HG03066 (cell line): ENCODE measurements at regions not wholly inside any gene's neighbourhood (a gene's known extent, or its start where the extent isn't known, plus 50 kb on each side); places are given as distances from the start of the nearest gene placed in this dataset.

Experiments used
- ATAC-seq: cut with Tn5 transposase; IDR thresholded peaks from one replicate; pipeline ENCODE4 v1.9.1; 2021; ENCODE audit warnings: low read depth; ENCODE audit not compliant: unreplicated experiment

DNA sequence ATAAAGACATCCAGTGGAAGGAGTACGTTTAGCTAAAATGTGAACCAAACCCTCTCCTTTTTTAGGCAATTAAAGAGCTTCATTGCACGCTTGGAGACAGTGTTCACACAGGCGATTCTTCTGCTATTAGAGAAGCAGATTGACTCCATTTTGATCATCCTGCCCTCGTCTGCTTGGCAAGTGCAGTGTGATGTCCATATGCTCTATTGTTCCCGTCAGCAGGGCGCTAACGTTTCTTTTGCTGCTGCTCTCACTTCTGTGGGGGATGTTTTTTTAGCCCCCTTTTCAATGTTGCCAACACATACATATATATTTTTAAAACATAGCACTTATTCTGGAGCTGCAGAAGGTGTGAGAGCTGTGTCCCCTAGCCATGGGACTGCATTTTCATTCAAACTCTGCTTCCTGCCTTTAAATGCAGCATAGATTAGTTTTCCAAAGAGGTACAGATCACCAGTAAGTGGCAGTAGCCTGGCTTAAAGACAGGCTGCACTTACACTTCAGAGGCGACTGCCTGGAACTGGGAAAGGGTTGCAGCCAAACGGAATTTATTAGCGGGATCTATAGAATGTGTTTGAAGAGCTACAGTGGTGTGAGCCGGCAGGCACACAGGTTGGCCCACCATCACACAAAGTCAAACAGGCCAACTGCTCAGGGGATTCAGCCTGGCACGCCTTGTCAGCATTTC lies 292.6 kb upstream of the DPH6 start:
- ATAC-seq = no peak

DNA sequence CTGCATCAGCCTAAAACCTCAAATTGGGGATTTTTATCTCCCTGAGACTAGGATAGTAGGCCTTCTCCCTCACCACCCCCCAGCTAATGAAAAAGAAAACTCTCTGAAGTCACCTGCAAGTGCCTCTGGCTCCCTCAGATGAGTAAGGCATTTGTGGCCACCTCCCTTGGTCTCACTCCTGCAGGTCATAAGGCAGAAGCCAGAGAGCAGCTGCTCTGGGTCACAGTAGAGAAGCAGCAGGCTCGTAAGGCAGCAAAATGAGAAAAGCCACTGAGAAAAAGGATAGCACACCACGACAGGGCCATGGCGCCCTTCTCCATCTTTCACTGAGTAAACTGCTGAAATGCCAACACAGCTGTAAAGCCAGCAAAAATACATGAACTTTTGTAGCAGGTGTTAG lies 296.7 kb upstream of the DPH6 start:
- ATAC-seq = no peak

DNA sequence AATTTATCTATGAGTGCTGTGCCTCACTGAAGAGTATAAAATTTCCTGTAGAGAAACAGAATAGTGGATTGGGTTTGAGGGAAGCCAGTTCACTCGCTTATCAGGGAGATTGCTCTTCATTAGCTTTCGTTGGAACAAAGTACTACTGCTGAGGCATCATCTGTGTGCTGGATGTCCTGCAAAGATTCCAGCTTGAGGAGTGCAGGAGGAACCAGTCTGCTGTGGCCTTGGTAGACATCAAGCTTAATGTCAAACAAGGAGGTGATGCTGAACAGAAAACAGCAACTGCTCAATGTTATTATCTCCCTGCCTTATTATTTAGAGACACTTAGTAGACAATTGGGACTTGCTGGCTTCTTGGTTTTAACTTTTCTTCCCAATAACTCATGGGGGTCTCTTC lies 297.5 kb upstream of the DPH6 start:
- no peak for ATAC-seq

DNA sequence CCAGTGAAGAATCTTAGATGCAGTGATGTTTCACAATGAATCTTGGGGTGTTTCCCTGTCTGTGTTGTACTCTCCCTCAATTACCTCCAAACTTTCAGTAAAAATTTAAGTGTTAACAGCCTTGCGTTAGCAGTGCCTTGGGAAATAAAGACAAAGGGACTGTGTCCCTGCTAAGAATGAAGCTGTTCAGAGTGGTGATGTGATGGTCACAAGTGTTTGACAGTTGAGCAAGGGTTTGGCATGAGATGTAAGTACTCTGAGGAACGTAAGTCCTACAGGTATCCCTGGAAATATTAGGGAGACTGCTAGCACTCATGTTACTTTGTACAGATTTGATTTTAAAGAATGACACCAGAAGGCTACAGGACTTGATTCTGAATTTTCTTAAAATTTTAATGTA lies 304.3 kb upstream of the DPH6 start:
- no peak for ATAC-seq

DNA sequence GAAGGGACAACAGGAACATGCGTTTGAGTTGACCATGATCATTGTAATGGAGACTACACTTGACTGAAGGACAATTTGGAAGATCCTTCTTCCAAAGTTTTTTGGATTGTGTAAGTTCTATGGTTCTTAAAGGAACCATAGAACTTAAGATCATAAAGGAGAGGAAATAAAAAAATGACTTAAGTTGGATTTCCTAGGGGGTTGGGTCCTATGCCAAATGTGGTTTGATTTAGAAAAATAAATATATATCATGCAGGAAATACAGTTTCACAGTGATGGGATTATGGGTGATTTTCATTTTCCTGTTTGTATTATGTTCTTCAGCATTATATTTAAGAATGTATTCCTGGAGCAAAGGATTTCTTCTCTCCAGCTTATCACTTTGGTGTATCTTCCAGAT lies 305.5 kb upstream of the DPH6 start:
- ATAC-seq = no peak

DNA sequence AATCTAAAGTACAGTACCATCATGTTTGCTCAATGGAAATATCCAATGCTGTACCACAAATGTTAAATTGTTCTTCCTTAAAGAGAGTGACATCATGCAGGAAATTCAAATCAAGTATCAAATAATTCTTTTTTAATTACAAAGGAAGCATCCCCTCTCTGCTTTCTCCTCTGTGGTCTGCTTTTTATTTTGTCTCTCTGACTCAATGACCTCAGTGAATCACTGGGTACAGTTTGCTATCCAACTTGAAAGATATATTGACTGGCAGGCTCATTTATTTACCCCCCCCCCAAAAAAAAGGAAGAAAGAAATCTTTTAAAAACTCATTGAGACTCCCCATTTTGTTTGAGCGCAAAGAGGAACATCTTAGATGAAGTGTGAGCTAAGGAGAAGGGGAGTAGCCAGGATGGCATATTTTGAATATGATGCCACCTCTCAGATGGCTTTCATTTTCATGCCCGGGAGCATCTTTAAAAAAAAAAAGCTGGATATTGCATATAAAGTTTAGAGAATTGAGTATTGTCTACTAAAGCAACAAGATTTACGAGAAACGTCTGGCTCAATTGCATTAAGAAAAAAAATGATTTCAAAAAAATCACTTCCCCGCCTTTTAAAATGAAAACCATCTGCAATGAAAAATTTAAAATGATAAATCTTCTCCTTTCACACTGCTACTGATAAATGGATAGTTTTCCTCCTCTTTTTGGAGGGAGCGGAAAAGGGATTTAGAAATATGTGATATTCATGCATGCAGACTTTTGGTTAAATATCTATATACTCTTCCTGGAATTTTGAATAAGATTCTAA lies 307.1 kb upstream of the DPH6 start:
- no peak for ATAC-seq

DNA sequence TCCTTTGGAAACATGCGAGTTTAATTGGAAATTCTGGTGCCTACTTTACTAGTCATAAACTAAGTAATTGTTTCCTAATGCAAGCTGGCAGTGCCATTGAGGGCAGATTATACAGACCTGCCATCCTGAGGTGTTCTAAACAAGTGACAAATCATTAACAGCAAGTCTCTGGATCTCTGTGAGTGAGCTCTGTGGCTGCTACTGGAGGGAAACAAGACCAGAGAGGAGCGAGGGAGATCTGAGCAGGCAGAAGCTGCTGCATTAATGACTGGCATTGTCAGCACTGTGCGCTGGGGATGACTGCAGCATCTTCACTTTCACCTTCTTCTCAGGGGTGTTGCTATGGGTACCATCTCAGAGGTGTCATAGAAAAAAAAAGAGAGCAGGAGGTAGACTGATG lies 308.4 kb upstream of the DPH6 start:
- no peak for ATAC-seq

DNA sequence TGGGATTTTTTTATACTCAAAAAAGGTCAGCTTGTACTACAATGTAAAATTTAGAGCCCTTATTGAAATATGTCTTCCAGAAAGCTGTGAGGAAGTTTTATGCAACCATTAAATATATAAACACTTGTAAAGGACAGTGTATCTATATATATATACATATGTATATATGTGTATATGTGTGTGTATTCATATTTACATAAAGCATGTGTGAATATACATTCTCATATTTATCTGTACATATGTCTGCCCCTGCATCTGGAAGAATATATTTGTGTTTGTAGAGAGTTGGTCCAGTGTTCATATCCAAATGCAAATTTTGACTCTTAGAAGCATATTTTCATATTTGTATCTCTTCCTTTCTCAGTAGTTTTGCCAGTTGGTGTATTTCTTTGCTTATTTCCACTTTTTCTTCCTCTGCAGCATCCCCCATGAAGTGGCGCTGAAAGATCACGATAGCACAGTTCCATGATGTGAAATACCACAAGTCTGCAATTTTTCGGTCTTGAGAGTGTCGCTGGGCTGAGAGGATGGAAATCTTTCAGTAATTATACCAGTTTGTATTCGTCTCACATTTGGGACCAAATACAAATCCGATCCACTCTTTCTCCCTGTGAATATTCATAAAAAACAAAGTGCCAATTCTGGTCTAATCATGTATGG lies 311.7 kb upstream of the DPH6 start:
- ATAC-seq = no peak

DNA sequence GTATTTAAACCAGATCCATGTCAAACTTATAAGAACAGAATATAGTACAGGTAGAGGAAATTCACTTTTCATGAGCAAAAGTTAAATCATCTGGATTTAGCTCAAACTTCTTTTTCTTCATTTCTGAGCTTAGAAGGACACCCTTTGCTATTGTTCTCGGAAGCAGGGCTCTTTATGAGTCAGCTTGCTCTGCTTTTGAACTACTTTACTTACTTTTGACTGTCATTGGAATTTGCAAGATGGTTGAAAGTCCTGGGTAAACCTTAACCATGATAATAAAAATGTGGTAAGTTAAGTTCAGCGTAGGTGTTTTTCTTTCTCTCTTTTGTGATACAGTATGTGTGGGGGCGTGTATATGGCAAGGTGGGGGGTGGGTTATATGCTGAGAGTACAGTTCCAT lies 312.7 kb upstream of the DPH6 start:
- ATAC-seq = no peak

DNA sequence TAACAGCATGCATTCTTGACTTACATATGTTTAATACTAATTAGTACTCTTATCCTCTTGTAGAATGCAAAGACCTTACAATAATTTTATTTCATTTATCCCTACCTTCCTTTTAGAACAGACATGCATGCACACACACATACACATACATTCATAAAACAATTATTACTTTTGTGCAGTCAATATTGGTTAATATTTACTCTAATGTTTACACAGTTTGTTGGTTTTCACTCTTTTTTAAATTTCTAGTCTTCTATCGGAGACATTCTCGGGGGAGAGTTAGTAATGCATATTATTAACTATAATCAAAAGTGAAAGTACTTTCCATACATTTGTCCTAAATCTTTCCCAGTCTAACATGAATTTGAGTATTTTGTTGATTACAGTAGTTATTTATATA lies 317.7 kb upstream of the DPH6 start:
- ATAC-seq = no peak

DNA sequence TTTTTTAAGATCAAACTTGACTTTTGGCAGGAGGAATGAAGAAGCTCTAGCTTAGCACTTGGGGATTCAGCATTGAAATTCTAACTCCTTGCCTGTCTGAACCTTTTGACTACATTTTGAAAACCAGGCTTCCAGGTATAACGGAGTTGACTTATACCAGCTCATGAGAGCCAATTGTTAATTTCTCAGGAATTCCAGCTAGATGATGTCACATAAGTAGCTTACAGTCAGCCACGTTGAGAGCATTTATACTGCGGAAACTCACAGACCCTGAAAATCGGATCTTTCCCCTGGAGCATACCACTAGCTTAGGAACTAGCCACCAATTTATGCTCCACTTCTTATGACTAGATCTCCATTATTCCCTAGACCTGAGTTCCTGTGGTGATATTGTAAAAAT lies 321.4 kb upstream of the DPH6 start:
- ATAC-seq = no peak

DNA sequence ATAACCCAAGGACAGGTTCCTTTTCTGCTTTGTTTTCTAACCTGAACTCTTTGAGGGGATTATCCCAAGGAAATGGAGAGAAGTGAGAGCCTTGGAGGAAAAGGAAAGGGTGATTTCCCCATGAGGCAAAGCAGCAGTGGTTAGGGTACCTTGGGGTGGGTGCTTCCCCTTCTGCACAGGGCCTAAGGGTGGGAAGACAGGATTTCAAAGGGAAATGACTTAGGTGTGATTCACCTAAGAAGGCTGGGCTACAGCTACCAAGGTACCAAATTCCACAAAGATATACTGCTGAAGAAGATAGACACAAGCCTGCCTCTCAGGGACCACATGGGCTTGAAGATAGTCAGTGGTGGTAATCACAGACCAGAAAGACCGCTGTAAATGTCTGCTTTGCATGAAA lies 325.3 kb upstream of the DPH6 start:
- ATAC-seq = no peak

DNA sequence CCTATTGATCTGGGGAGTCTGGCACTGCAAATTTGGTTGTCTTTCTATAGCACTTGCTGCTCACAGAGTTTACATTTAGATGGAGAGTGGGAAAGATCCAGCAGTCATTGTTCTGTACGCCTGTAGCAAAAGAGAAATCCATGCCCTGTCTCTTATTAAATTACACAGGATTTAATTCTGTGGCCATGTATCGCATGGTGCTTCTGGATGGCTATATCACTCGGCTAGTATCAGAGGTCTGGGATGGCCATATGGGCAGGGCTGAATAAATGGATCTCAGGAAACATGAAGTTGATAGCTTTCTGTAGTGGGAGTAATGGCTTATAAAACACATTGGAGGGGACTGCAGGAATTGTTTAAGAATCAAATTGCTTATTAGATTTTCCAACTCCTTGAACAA lies 325.8 kb upstream of the DPH6 start:
- ATAC-seq = no peak

DNA sequence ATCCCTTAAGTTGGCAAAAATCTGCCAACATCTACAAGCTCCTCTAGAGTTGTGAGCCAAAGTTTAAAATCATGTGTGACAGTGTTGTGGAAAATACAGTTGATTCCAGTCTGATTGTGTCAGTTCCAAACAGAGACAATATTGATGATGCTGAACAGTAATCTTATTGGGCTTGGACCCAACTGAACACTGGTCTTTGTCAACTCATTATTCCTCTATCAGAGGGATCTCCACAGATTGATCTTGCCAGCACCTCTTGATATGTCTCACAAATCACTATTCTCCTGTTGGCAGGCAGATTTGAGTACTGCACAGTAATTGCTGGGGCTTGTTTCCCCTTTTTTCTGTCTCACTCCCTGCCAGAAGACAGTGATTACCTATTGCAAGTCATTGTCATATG lies 326.6 kb upstream of the DPH6 start:
- no peak for ATAC-seq

DNA sequence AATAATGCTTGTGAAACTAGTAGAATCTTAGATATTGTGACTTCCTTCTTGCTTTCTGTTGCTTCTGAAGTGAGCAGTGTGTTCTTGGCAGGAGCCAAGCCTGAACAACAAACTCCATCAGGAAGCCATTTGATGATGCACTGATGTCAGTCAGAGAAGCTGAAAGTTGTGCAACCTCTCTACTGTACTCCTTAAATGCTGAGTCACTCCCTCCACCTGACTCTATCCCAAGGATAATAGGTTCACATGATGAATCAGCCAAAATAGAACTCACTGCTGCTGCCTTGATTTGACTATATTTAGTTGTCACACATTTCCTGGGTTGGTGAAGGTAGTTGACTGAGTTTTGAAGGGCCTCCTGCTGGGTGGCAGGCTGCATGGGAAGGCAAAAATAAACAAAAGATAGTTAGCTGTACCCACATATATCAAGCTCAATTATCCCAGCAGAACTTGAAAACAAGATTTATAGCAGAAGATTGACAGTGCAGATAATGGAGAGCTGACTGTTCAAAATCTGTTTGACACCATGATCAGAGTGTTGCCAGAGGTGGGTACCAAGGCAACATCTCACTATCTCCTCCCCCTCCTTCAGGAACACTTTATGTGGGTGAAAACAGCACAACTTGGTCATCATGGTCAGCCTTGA lies 328.4 kb upstream of the DPH6 start:
- no peak for ATAC-seq

DNA sequence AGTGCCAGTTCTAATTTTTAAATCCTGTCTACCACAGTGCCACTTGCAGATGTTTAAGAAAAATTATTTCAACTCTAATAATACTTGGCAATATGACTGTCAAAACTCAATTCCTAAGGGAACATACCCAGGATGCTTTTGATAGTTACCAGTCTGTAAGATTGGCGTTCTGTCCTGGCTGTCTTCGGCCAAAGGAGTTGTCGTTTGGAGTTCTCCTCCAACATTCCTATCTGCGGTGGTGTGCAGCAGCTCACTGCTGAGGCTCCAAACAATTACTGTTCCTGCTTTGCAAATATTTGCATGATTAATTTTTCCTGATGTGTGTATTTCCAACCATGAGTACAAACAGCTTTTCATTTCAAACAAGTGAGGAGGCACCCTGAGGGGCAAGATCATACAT lies 330.8 kb upstream of the DPH6 start:
- no peak for ATAC-seq

DNA sequence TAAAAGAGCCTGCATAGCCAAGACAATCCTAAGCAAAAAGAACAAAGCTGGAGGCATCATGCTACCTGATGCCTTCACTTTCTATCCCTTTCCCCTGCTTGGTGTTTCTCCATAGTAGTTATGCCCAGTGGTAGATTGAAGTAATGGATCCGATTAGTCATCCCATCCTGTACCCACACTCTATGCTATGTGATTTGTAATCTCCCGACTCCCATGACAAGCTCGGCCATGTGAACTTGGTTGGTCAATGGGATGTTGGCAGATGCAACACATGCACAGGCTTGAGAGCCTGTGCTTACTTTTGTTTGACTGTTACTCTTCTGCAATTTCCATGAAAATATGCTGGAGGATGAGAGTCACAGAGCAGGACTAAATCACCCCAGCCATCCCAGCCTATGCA lies 334.9 kb upstream of the DPH6 start:
- ATAC-seq = no peak

DNA sequence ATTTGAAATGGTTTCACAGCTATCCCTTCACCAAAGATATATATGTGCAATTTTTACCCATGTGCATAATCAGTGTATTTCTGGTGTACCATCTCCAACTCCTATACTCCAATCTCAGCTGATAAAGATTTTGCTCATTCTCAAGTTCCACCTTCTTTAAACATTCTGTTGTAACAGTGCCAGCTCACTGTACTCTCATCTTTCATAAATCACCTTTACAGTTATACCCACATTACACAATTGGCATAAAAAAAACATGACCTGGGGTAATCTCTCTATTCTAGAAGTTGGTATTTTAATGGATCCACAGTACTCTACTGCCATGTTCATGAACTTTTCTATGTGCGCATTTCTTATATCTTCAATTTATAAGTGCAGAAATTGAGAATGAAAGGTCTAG lies 339.9 kb upstream of the DPH6 start:
- no peak for ATAC-seq

DNA sequence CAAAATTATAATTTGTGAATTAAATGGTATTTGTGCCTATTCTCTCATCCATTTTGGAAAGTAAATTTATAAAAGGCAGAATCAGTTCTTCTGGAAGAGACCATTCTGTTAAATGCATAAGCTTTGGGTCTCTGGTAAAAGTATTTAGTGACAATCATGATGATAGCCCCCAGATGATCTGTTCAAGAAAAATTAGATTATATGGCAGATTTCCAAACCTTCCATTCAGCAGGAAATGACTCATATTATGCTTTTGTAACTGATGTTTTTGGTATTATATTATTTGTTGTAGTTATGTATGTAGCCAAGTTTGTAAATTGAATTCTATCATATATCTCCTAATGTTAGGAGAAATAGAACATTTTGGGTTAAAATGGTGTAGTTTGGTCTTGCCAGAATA lies 340.8 kb upstream of the DPH6 start:
- no peak for ATAC-seq

DNA sequence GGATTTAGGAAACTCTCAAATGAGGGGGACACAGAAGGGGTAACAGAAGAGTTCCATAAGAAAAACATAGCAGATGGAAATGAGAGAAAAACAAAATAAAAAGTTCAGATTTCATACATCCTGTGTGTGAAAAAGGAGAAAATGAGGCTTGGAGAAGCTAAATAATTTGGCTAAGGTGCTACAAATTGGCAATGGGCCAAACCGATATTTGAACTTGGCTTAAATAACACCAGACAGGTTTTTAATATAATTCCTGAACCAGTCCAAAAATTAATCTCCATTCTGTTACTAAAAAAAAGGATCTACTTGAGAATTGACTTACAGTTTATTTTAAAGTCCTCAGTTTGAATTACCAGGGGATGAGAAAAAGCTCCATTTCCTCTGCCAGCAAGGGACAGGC lies 342.9 kb upstream of the DPH6 start:
- ATAC-seq = no peak

DNA sequence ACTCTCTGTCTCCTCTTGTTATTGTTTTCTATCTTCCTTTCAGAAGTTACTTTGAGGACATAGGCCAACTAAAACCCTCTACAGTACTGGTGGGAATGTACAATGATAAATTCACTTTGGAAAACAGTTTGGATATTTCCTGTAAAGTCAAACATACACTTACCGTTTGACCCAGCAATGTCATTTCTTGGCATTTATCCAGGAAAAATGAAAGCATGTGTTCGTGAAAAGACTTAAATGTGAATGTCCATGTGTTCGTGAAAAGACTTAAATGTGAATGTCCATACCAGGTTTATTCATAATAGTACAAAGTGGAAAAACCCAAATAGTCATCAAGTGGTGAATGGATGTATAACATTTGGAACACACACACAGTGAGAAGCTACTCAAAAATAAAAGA lies 361.5 kb upstream of the DPH6 start:
- ATAC-seq = no peak
